CD14-positive monocyte (primary cell): ENCODE measurements at regions not wholly inside any gene's neighbourhood (a gene's known extent, or its start where the extent isn't known, plus 50 kb on each side); places are given as distances from the start of the nearest gene placed in this dataset.

Source experiments
- DNase-seq, 3 donors: peaks; one replicate each; pipeline ENCODE4 v3.0.0-alpha.2; 2011 to 2022
- H2AFZ ChIP-seq: 2 replicates; pipeline ENCODE4 v1.6.0; 2012; ENCODE audit warnings: mild to moderate bottlenecking, low read depth, low read length, inconsistent platforms; ENCODE audit not compliant: insufficient read depth, poor library complexity, severe bottlenecking
- H3K27ac ChIP-seq, 2 donors: 1 replicate in 1 of 2; 2 replicates in 1 of 2; pipeline ENCODE4 v1.5.1; 2012 to 2013; ENCODE audit warnings: low read length in 2 of 2, control low read depth in 1 of 2, inconsistent platforms in 1 of 2, low read depth in 1 of 2, mild to moderate bottlenecking in 1 of 2
- H3K27me3 ChIP-seq, 2 donors: one replicate each; pipeline versions ENCODE4 v1.6.0 to v1.6.1; 2011 to 2013; ENCODE audit warnings: low read length in 2 of 2; ENCODE audit not compliant: control insufficient read depth in 2 of 2, insufficient read depth in 2 of 2
- H3K36me3 ChIP-seq, 2 donors: replicated peaks in 1 of 2; 1 replicate in 1 of 2; 2 replicates in 1 of 2; pipeline versions ENCODE4 v1.5.1 to v1.6.1; 2012 to 2013; ENCODE audit warnings: low read length in 2 of 2, control low read depth in 1 of 2, inconsistent platforms in 1 of 2, mild to moderate bottlenecking in 1 of 2; ENCODE audit not compliant: insufficient read depth in 2 of 2, control insufficient read depth in 1 of 2
- H3K4me1 ChIP-seq, 2 donors: 1 replicate in 1 of 2; 2 replicates in 1 of 2; pipeline versions ENCODE4 v1.5.1 to v1.6.1; 2012 to 2013; ENCODE audit warnings: low read length in 2 of 2, control low read depth in 1 of 2, inconsistent platforms in 1 of 2, mild to moderate bottlenecking in 1 of 2, moderate library complexity in 1 of 2; ENCODE audit not compliant: insufficient read depth in 2 of 2, control insufficient read depth in 1 of 2
- H3K4me2 ChIP-seq: replicated peaks from 2 replicates; pipeline ENCODE3; 2012; ENCODE audit warnings: low read length, moderate library complexity, mild to moderate bottlenecking; ENCODE audit not compliant: poor library complexity, severe bottlenecking; ENCODE audit errors: extremely low read depth
- H3K4me3 ChIP-seq, 3 experiments: fragments of 200-600 bp in 1 of 3; sonication (generic) in 1 of 3; replicated peaks in 1 of 3; 1 replicate in 2 of 3; 2 replicates in 1 of 3; pipeline ENCODE4 v1.5.1; 2011 to 2013; ENCODE audit warnings: low read length in 3 of 3, mild to moderate bottlenecking in 3 of 3, control low read depth in 2 of 3, low read depth in 2 of 3, inconsistent platforms in 1 of 3, moderate library complexity in 1 of 3
- H3K79me2 ChIP-seq: 2 replicates; pipeline ENCODE4 v1.6.0; 2012; ENCODE audit warnings: mild to moderate bottlenecking, control low read depth, inconsistent platforms, low read length, moderate library complexity; ENCODE audit not compliant: insufficient read depth
- H3K9ac ChIP-seq: 2 replicates; pipeline ENCODE4 v1.6.0; 2017; ENCODE audit warnings: low read length, mild to moderate bottlenecking; ENCODE audit not compliant: insufficient read depth, poor library complexity, severe bottlenecking
- H3K9me3 ChIP-seq, 2 donors: replicated peaks in 1 of 2; 1 replicate in 1 of 2; 2 replicates in 1 of 2; pipeline versions ENCODE4 v1.5.1 to v1.6.1; 2012 to 2013; ENCODE audit warnings: low read length in 2 of 2, control low read depth in 1 of 2; ENCODE audit not compliant: control insufficient read depth in 1 of 2, insufficient read depth in 1 of 2
- H4K20me1 ChIP-seq: 2 replicates; pipeline ENCODE4 v1.6.0; 2012; ENCODE audit warnings: mild to moderate bottlenecking, low read length, control low read depth, moderate library complexity; ENCODE audit not compliant: insufficient read depth
- H3K27ac Mint-ChIP-seq, 7 donors: one replicate each; pipeline ENCODE4 v1.8.0; 2020; ENCODE audit warnings: mild to moderate bottlenecking in 7 of 7, mixed read lengths in 7 of 7, moderate library complexity in 6 of 7, inconsistent platforms in 2 of 7
- H3K27me3 Mint-ChIP-seq, 3 donors: one replicate each; pipeline ENCODE4 v1.8.0; 2021 to 2022; ENCODE audit warnings: low read depth in 3 of 3, mild to moderate bottlenecking in 3 of 3, mixed read lengths in 3 of 3, moderate library complexity in 3 of 3, inconsistent platforms in 1 of 3
- H3K36me3 Mint-ChIP-seq, 2 donors: one replicate each; pipeline ENCODE4 v1.8.0; 2020; ENCODE audit warnings: mixed read lengths in 2 of 2, inconsistent platforms in 1 of 2, mild to moderate bottlenecking in 1 of 2
- H3K4me1 Mint-ChIP-seq: one replicate; pipeline ENCODE4 v1.8.0; 2020; ENCODE audit warnings: mild to moderate bottlenecking, mixed read lengths
- H3K4me3 Mint-ChIP-seq, 2 donors: one replicate each; pipeline ENCODE4 v1.8.0; 2020; ENCODE audit warnings: mild to moderate bottlenecking in 2 of 2, mixed read lengths in 2 of 2, moderate library complexity in 1 of 2
- H3K9me3 Mint-ChIP-seq, 7 donors: one replicate each; pipeline ENCODE4 v1.8.0; 2020 to 2022; ENCODE audit warnings: mixed read lengths in 7 of 7, mild to moderate bottlenecking in 6 of 7, moderate library complexity in 6 of 7, inconsistent platforms in 2 of 7
- WGBS: methylation state at CpG from one replicate; pipeline ENCODE4 v1.1.5; 2013; ENCODE audit warnings: missing lambda C conversion rate; ENCODE audit not compliant: insufficient coverage; 5-methylcytosine and 5-hydroxymethylcytosine counted together
- intact Hi-C, 2 donors: fragments of 100-400 bp; cut with micrococcal nuclease; formaldehyde crosslinking; loops; one replicate each; pipeline versions ENCODE4 v1.15.0 to v1.15.1; 2023
- TF ChIP-seq, protein P1 (sequence below): fragments of 200-600 bp; IDR thresholded peaks from one replicate; pipeline ENCODE4 v1.8.0; 2022; ENCODE audit warnings: antibody characterized with exemption, mild to moderate bottlenecking

- TF ChIP-seq, protein P1, sequence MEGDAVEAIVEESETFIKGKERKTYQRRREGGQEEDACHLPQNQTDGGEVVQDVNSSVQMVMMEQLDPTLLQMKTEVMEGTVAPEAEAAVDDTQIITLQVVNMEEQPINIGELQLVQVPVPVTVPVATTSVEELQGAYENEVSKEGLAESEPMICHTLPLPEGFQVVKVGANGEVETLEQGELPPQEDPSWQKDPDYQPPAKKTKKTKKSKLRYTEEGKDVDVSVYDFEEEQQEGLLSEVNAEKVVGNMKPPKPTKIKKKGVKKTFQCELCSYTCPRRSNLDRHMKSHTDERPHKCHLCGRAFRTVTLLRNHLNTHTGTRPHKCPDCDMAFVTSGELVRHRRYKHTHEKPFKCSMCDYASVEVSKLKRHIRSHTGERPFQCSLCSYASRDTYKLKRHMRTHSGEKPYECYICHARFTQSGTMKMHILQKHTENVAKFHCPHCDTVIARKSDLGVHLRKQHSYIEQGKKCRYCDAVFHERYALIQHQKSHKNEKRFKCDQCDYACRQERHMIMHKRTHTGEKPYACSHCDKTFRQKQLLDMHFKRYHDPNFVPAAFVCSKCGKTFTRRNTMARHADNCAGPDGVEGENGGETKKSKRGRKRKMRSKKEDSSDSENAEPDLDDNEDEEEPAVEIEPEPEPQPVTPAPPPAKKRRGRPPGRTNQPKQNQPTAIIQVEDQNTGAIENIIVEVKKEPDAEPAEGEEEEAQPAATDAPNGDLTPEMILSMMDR, result no peak
- Histone ChIP-seq H3K4me3 (no peak overlapping the region), H3K27me3 (no peaks in the 10 kb centered on the region), H4K20me1 (no peaks in the 10 kb centered on the region), H3K27ac (no peak overlapping the region), H2AFZ (no peak overlapping the region), H3K36me3 (no peaks in the 10 kb centered on the region), H3K4me2 (no peak overlapping the region), H3K4me1 (no peaks in the 10 kb centered on the region), H3K79me2 (no peaks in the 10 kb centered on the region), H3K9ac (no peak overlapping the region), H3K9me3 (peaks cover 2 to 3% of the 10 kb centered on the region in 2 donors)
- H3K27me3 Mint-ChIP-seq, result peaks cover 0 to 3% (median 1%) of the 10 kb centered on the region in 3 donors
- H3K9me3 Mint-ChIP-seq, result peaks cover 0 to 14% (median 4%) of the 10 kb centered on the region in 7 donors
- no peak for DNase-seq
- H3K27ac Mint-ChIP-seq, result no peak overlapping the region
- no peaks in the 10 kb centered on the region for H3K36me3 Mint-ChIP-seq
- no CpG with 5 or more reads among the region's 1 CpG for WGBS
- no peaks in the 10 kb centered on the region for H3K4me1 Mint-ChIP-seq
- intact Hi-C loops, result no loop called here
- no peak overlapping the region for H3K4me3 Mint-ChIP-seq
These were observed 1486.8 kb downstream of the EFNB2 start for GRCh38 chr13:105048677-105049076.

GRCh38 chr13:105047676-105048295, 1487.7 kb downstream of the EFNB2 start:
- no peaks in the 10 kb centered on the region for H4K20me1 ChIP-seq
- DNase-seq, result no peak
- H3K27ac ChIP-seq, result no peak overlapping the region
- no peaks in the 10 kb centered on the region for H3K4me1 ChIP-seq
- peaks cover 0 to 3% (median 1%) of the 10 kb centered on the region in 3 donors for H3K27me3 Mint-ChIP-seq
- no peak overlapping the region for H2AFZ ChIP-seq
- H3K36me3 Mint-ChIP-seq, result no peaks in the 10 kb centered on the region
- H3K9me3 ChIP-seq, result peaks cover 3 to 10% of the 10 kb centered on the region in 2 donors
- no peaks in the 10 kb centered on the region for H3K36me3 ChIP-seq
- H3K4me3 Mint-ChIP-seq, result no peak overlapping the region
- peaks cover 5 to 21% (median 10%) of the 10 kb centered on the region in 7 donors for H3K9me3 Mint-ChIP-seq
- 90% methylated on average over 2 of the region's 3 CpGs for WGBS
- no peak overlapping the region for H3K4me3 ChIP-seq
- no peaks in the 10 kb centered on the region for H3K27me3 ChIP-seq
- TF ChIP-seq, protein P1, result no peak
- H3K27ac Mint-ChIP-seq, result no peak overlapping the region
- no peak overlapping the region for H3K4me2 ChIP-seq
- no peaks in the 10 kb centered on the region for H3K4me1 Mint-ChIP-seq
- intact Hi-C loops, result no loop called here
- no peak overlapping the region for H3K9ac ChIP-seq
- H3K79me2 ChIP-seq, result no peaks in the 10 kb centered on the region
